Karpas-422 (cell line): ENCODE measurements at regions not wholly inside any gene's neighbourhood (a gene's known extent, or its start where the extent isn't known, plus 50 kb on each side); places are given as distances from the start of the nearest gene placed in this dataset.

Source experiments
- DNase-seq: peaks from one replicate; pipeline ENCODE4 v3.0.0-alpha.2; 2015
- H2AFZ ChIP-seq: fragments of 200-600 bp; sonication (generic); 2 replicates; pipeline ENCODE4 v1.6.1; 2014; ENCODE audit warnings: antibody characterized with exemption, low read length, mixed read lengths
- H3K27ac ChIP-seq: fragments of 200-600 bp; sonication (generic); 2 replicates; pipeline ENCODE4 v1.5.1; 2014; ENCODE audit warnings: mild to moderate bottlenecking, low read length, moderate library complexity
- H3K27me3 ChIP-seq: fragments of 200-600 bp; sonication (generic); 2 replicates; pipeline ENCODE4 v1.6.1; 2014; ENCODE audit warnings: low read length, mixed read lengths
- H3K36me3 ChIP-seq: fragments of 200-600 bp; sonication (generic); 2 replicates; pipeline ENCODE4 v1.6.1; 2014; ENCODE audit warnings: low read length, mixed read lengths; ENCODE audit not compliant: insufficient read depth
- H3K4me1 ChIP-seq: fragments of 200-600 bp; sonication (generic); 2 replicates; pipeline ENCODE4 v1.6.1; 2014; ENCODE audit warnings: mild to moderate bottlenecking, low read length, mixed read lengths
- H3K4me2 ChIP-seq: fragments of 200-600 bp; sonication (generic); 2 replicates; pipeline ENCODE4 v1.6.1; 2014; ENCODE audit warnings: low read length, low read depth, mild to moderate bottlenecking; ENCODE audit not compliant: poor library complexity, severe bottlenecking
- H3K4me3 ChIP-seq: fragments of 200-600 bp; sonication (generic); 2 replicates; pipeline ENCODE4 v1.5.1; 2014; ENCODE audit warnings: mild to moderate bottlenecking, antibody characterized with exemption, low read length, mixed read lengths
- H3K79me2 ChIP-seq: fragments of 200-600 bp; sonication (generic); 2 replicates; pipeline ENCODE4 v1.6.1; 2014; ENCODE audit warnings: mild to moderate bottlenecking, low read length, mixed read lengths
- H3K9ac ChIP-seq: fragments of 200-600 bp; sonication (generic); 2 replicates; pipeline ENCODE4 v1.6.0; 2014; ENCODE audit warnings: low read length
- H3K9me2 ChIP-seq: fragments of 200-600 bp; sonication (generic), shearing (Covaris generic); replicated peaks from 2 replicates; pipeline ENCODE4 v1.6.0; 2014; ENCODE audit warnings: mild to moderate bottlenecking, low read length, moderate library complexity; ENCODE audit not compliant: insufficient read depth
- H3K9me3 ChIP-seq: fragments of 300-700, 200-600 bp; sonication (generic); 2 replicates; pipeline ENCODE4 v1.6.1; 2014; ENCODE audit warnings: low read length, mixed read lengths
- H4K20me1 ChIP-seq: fragments of 200-600 bp; sonication (generic); 2 replicates; pipeline ENCODE4 v1.6.1; 2014; ENCODE audit warnings: mild to moderate bottlenecking, antibody characterized with exemption, low read length, low read depth; ENCODE audit not compliant: insufficient read depth

- no peaks in the 10 kb centered on the region for H3K9me2 ChIP-seq
- H3K79me2 ChIP-seq = no peaks in the 10 kb centered on the region
- H3K9me3 ChIP-seq = no peaks in the 10 kb centered on the region
- H3K27ac ChIP-seq = no peak overlapping the region
- H3K4me3 ChIP-seq = no peak overlapping the region
- H4K20me1 ChIP-seq = no peaks in the 10 kb centered on the region
- H3K9ac ChIP-seq = no peak overlapping the region
- no peaks in the 10 kb centered on the region for H3K4me1 ChIP-seq
- no peak overlapping the region for H2AFZ ChIP-seq
- no peaks in the 10 kb centered on the region for H3K27me3 ChIP-seq
- DNase-seq = no peak
- H3K4me2 ChIP-seq = no peak overlapping the region
- H3K36me3 ChIP-seq = no peaks in the 10 kb centered on the region
Measured at GRCh38 chr4:16322183-16322582, 95.9 kb upstream of the TAPT1 start.

DNA sequence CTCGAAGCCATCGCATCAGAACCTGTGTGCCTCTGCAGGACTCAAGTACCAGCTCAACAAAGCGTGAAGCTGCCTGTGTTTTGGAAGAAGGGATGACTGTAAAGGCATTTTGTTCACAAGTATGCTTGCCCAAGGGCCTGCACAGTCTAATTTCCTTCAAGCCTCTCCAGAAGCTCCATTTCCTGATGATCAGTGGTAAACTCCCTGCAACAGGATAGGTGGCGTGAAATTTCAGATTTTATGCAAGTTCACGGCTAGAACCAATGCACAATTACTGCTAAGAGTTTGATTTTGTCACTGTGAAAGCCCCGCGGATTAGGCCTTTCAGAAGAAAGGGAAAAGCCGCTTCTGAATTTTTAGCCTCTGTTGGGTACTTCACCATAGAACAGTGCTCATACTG is 89.2 kb upstream of the TAPT1 start:
- Histone ChIP-seq H3K79me2 (no peaks in the 10 kb centered on the region), H2AFZ (no peak overlapping the region), H3K4me3 (no peak overlapping the region), H3K27ac (no peak overlapping the region), H3K9me2 (no peaks in the 10 kb centered on the region), H3K9ac (no peak overlapping the region), H3K4me1 (no peaks in the 10 kb centered on the region), H3K27me3 (no peaks in the 10 kb centered on the region), H3K4me2 (no peak overlapping the region), H3K36me3 (no peaks in the 10 kb centered on the region), H3K9me3 (no peaks in the 10 kb centered on the region), H4K20me1 (no peaks in the 10 kb centered on the region)
- DNase-seq = no peak

- Histone ChIP-seq H3K4me2 (no peak overlapping the region), H3K27ac (no peak overlapping the region), H3K9ac (no peak overlapping the region), H3K9me3 (no peaks in the 10 kb centered on the region), H3K4me3 (no peak overlapping the region), H4K20me1 (no peaks in the 10 kb centered on the region), H3K79me2 (no peaks in the 10 kb centered on the region), H2AFZ (no peak overlapping the region), H3K9me2 (no peaks in the 10 kb centered on the region), H3K27me3 (no peaks in the 10 kb centered on the region), H3K4me1 (no peaks in the 10 kb centered on the region), H3K36me3 (no peaks in the 10 kb centered on the region)
- no peak for DNase-seq
Measured at GRCh38 chr4:16310606-16311005, 84.3 kb upstream of the TAPT1 start.

- H3K9me2 ChIP-seq = no peaks in the 10 kb centered on the region
- no peaks in the 10 kb centered on the region for H3K79me2 ChIP-seq
- H4K20me1 ChIP-seq = no peaks in the 10 kb centered on the region
- no peak for DNase-seq
- H3K9me3 ChIP-seq = no peaks in the 10 kb centered on the region
- no peaks in the 10 kb centered on the region for H3K27me3 ChIP-seq
- no peak overlapping the region for H3K4me2 ChIP-seq
- H3K9ac ChIP-seq = no peak overlapping the region
- H2AFZ ChIP-seq = no peak overlapping the region
- H3K36me3 ChIP-seq = no peaks in the 10 kb centered on the region
- no peaks in the 10 kb centered on the region for H3K4me1 ChIP-seq
- no peak overlapping the region for H3K27ac ChIP-seq
- H3K4me3 ChIP-seq = no peak overlapping the region
Measured at GRCh38 chr4:16302648-16303047, 76.4 kb upstream of the TAPT1 start.

DNA sequence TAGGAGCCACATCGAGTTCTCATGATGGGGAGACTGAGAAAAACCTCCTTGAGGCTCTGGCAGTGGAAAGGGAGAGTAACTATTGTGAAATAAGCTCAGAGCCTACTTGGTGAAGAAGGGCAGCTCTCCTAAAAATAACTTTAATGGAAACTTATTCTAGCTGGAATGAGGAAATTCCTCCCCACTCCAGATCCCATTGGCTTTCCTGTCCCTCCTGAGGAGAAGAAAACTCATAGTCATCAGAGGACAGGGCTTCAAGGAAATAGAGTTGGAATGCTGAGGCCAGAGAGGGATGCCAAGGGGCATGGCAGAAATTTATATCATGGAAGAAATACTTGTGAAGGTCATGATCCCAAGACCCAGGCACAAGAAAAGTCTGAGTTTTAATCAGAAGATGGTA is 70.7 kb upstream of the TAPT1 start:
- no peak for DNase-seq
- H3K9ac ChIP-seq = no peak overlapping the region
- no peaks in the 10 kb centered on the region for H3K27me3 ChIP-seq

GRCh38 chr4:16294455-16294854 is 68.2 kb upstream of the TAPT1 start:
- H3K9me2 ChIP-seq = no peaks in the 10 kb centered on the region
- H4K20me1 ChIP-seq = no peaks in the 10 kb centered on the region
- H3K9me3 ChIP-seq = no peaks in the 10 kb centered on the region
- no peaks in the 10 kb centered on the region for H3K36me3 ChIP-seq
- no peaks in the 10 kb centered on the region for H3K79me2 ChIP-seq
- no peak for DNase-seq
- H3K4me3 ChIP-seq = no peak overlapping the region
- H3K27ac ChIP-seq = no peak overlapping the region
- no peak overlapping the region for H3K9ac ChIP-seq
- H2AFZ ChIP-seq = no peak overlapping the region
- H3K4me2 ChIP-seq = no peak overlapping the region
- H3K4me1 ChIP-seq = no peaks in the 10 kb centered on the region
- H3K27me3 ChIP-seq = no peaks in the 10 kb centered on the region

More for the DNA sequence above, 70.7 kb upstream of the TAPT1 start:
- Histone ChIP-seq H3K79me2 (no peaks in the 10 kb centered on the region), H3K9me3 (no peaks in the 10 kb centered on the region), H3K9me2 (no peaks in the 10 kb centered on the region), H2AFZ (no peak overlapping the region), H4K20me1 (no peaks in the 10 kb centered on the region), H3K4me1 (no peaks in the 10 kb centered on the region), H3K4me3 (no peak overlapping the region), H3K36me3 (no peaks in the 10 kb centered on the region), H3K27ac (no peak overlapping the region), H3K4me2 (no peak overlapping the region)

- Histone ChIP-seq H3K9me3 (no peaks in the 10 kb centered on the region), H3K4me3 (no peak overlapping the region), H3K36me3 (no peaks in the 10 kb centered on the region), H3K9me2 (no peaks in the 10 kb centered on the region), H3K27ac (no peak overlapping the region), H4K20me1 (no peaks in the 10 kb centered on the region), H3K9ac (no peak overlapping the region), H3K27me3 (no peaks in the 10 kb centered on the region), H3K4me2 (no peak overlapping the region), H3K4me1 (no peaks in the 10 kb centered on the region), H2AFZ (no peak overlapping the region), H3K79me2 (no peaks in the 10 kb centered on the region)
- DNase-seq = no peak
Measured at GRCh38 chr4:16293210-16293838, 67.1 kb upstream of the TAPT1 start.

DNA sequence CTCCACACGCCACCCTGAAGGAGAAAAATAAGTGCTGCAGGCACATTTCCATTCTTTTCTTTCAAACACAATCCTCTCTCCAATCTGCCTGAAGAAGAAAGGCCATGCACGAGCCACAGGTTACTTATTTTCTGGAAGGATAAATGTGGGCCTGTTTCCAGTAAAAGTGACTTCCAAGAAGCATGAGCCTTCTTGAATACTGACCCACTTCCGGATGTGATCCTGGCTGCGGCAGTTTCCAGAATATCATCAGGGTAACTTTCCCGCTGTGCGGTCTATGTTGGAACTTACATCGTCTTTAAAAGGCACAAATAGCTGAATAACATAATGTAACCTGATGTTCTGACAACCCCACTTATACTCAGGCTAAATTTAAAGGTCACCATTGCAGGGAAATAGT is 66.3 kb upstream of the TAPT1 start:
- H2AFZ ChIP-seq = no peak overlapping the region
- no peaks in the 10 kb centered on the region for H3K27me3 ChIP-seq
- no peak overlapping the region for H3K27ac ChIP-seq

More for the DNA sequence above, 66.3 kb upstream of the TAPT1 start:
- no peaks in the 10 kb centered on the region for H3K4me1 ChIP-seq
- H3K79me2 ChIP-seq = no peaks in the 10 kb centered on the region
- DNase-seq = no peak
- no peaks in the 10 kb centered on the region for H4K20me1 ChIP-seq
- no peak overlapping the region for H3K4me3 ChIP-seq
- H3K4me2 ChIP-seq = no peak overlapping the region
- no peaks in the 10 kb centered on the region for H3K9me3 ChIP-seq
- H3K9me2 ChIP-seq = no peaks in the 10 kb centered on the region
- no peaks in the 10 kb centered on the region for H3K36me3 ChIP-seq
- H3K9ac ChIP-seq = no peak overlapping the region
